ENCODE measurements at regions not wholly inside any gene's neighbourhood (a gene's known extent, or its start where the extent isn't known, plus 50 kb on each side); places are given as distances from the start of the nearest gene placed in this dataset.

GRCh38 chr13:103134271-103134670 is 68.1 kb upstream of the SLC10A2 start:
- Mint-ChIP-seq H3K27ac (no peak overlapping the region), H3K36me3 (no peaks in the 10 kb centered on the region), H3K4me1 (ENCODE audit: low read depth) (no peaks in the 10 kb centered on the region), H3K9me3 (ENCODE audit: low read depth) (no peaks in the 10 kb centered on the region), H3K4me3 (no peak overlapping the region), H3K27me3 (no peaks in the 10 kb centered on the region)

GRCh38 chr13:103133556-103133955 is 67.3 kb upstream of the SLC10A2 start:
- no peaks in the 10 kb centered on the region for H3K27me3 Mint-ChIP-seq
- H3K36me3 Mint-ChIP-seq = no peaks in the 10 kb centered on the region
- no peak overlapping the region for H3K27ac Mint-ChIP-seq
- no peaks in the 10 kb centered on the region for H3K4me1 Mint-ChIP-seq (ENCODE audit: low read depth)
- no peak overlapping the region for H3K4me3 Mint-ChIP-seq
- H3K9me3 Mint-ChIP-seq (ENCODE audit: low read depth) = no peaks in the 10 kb centered on the region

GRCh38 chr13:103130681-103131210 is 64.5 kb upstream of the SLC10A2 start:
- Mint-ChIP-seq H3K27ac (no peak overlapping the region), H3K4me3 (no peak overlapping the region), H3K9me3 (ENCODE audit: low read depth) (no peaks in the 10 kb centered on the region), H3K27me3 (no peaks in the 10 kb centered on the region), H3K4me1 (ENCODE audit: low read depth) (no peaks in the 10 kb centered on the region), H3K36me3 (no peaks in the 10 kb centered on the region)

GRCh38 chr13:103130146-103130545 is 63.9 kb upstream of the SLC10A2 start:
- Mint-ChIP-seq H3K4me1 (ENCODE audit: low read depth) (no peaks in the 10 kb centered on the region), H3K9me3 (ENCODE audit: low read depth) (no peaks in the 10 kb centered on the region), H3K4me3 (no peak overlapping the region), H3K27me3 (no peaks in the 10 kb centered on the region), H3K36me3 (no peaks in the 10 kb centered on the region), H3K27ac (no peak overlapping the region)
